ENCODE measurements at regions not wholly inside any gene's neighbourhood (a gene's known extent, or its start where the extent isn't known, plus 50 kb on each side); places are given as distances from the start of the nearest gene placed in this dataset.
"Not testable (repeated sequence)": the region's sequence is repeated elsewhere in the genome, so short reads cannot be mapped to it uniquely, and the experiment has no call there.

GRCh38 chr2:211174631-211175030 lies 618.2 kb downstream of the CPS1 start:
- intact Hi-C loops (cut with DNase I), result no loop called here
- no peak for DNase-seq
- ATAC-seq, result no peak

DNA sequence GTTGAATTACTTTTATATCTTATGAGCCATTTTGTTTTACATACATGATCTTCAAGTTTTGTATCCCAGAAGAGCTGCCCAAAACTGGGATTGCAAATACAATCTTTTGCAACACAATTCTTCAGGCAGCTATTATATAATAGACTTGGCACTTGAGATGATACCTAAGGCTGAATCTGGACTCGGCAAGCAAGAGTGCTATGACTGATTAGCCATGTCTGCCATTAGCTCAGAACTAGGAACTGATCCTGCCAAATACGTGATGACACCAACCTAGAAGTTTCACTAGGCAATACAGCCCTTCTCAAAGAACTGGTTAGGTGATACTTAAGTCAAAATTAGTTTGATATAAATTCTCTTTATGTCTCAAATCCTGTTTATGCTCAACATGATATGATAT lies 619.6 kb downstream of the CPS1 start:
- intact Hi-C loops (cut with DNase I), result no loop called here
- DNase-seq, result no peak
- peak in 1 of 2 donors; percentile 23 for ATAC-seq

- intact Hi-C loops (cut with DNase I), result no loop called here
- DNase-seq (no peak), ATAC-seq (no peak)
These were observed 620.2 kb downstream of the CPS1 start for GRCh38 chr2:211176514-211177141.

GRCh38 chr2:211181626-211182025 lies 625.2 kb downstream of the CPS1 start:
- ATAC-seq (peak in 1 of 2 donors; percentile 82), DNase-seq (no peak)
- intact Hi-C loops (cut with DNase I), result no loop called here

- intact Hi-C loops (cut with DNase I), result no loop called here
- no peak for DNase-seq
- ATAC-seq, result no peak
These were observed 631.2 kb downstream of the CPS1 start for GRCh38 chr2:211187602-211188001.

DNA sequence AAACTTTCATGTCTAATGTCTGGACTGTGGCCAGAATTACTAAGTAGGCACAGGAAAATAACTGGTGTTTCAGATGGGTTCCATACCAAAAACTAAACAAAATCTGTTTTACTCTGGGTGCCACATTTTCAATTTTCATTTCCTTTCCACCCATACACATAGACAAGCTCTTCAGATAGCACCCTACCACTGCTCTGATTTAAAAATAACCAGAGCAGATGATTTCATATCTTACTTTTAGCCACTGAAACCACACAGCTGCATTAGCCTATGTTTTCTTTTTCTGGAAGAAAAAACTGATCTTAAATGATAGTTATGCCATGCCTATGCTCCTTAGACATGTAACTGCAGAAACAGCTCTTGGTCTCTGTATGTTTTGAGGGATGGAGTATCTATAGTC lies 647.6 kb downstream of the CPS1 start:
- no peak for DNase-seq
- intact Hi-C loops (cut with DNase I), result no loop called here
- no peak for ATAC-seq

- DNase-seq, result no peak
- intact Hi-C loops (cut with DNase I), result no loop called here
- ATAC-seq, result no peak
These were observed 648.1 kb downstream of the CPS1 start for GRCh38 chr2:211204456-211204855.

GRCh38 chr2:211204902-211205301 lies 648.5 kb downstream of the CPS1 start:
- intact Hi-C loops (cut with DNase I), result no loop called here
- no peak for DNase-seq
- ATAC-seq, result no peak

- ATAC-seq, result no peak
- no peak for DNase-seq
- intact Hi-C loops (cut with DNase I), result no loop called here
These were observed 649.0 kb downstream of the CPS1 start for GRCh38 chr2:211205358-211205757.

- DNase-seq (no peak), ATAC-seq (no peak)
- intact Hi-C loops (cut with DNase I), result no loop called here
These were observed 649.4 kb downstream of the CPS1 start for GRCh38 chr2:211205836-211206235.

DNA sequence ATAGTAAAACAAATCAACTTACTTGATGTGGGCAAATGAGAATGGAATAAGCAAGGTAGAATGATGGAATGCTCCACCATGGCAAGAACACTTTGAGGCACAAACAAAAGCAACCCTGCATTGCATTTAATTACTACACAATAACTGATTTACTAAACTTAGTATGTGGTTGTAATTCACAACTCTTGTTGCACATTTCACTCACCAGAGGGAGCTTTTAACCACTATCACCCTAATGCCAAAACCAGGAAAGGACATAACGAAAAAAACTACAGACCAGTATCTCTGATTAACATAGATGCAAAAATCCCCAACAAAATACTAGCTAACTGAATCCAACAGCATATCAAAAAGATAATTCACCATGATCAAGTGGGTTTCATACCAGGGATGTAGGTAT lies 659.8 kb downstream of the CPS1 start:
- ATAC-seq, result no peak
- intact Hi-C loops (cut with DNase I), result no loop called here

DNA sequence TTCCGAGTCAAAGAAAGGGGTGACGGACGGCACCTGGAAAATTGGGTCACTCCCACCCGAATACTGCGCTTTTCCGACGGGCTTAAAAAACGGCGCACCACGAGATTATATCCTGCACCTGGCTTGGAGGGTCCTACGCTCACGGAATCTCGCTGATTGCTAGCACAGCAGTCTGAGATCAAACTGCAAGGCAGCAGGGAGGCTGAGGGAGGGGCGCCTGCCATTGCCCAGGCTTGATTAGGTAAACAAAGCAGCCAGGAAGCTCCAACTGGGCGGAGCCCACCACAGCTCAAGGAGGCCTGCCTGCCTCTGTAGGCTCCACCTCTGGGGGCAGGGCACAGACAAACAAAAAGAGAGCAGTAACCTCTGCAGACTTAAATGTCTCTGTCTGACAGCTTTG lies 663.1 kb downstream of the CPS1 start:
- intact Hi-C loops (cut with DNase I); ATAC-seq; DNase-seq: not testable (repeated sequence)

More for the DNA sequence above, 659.8 kb downstream of the CPS1 start:
- no peak for DNase-seq

GRCh38 chr2:211225784-211226183 lies 669.4 kb downstream of the CPS1 start:
- no peak for ATAC-seq
- intact Hi-C loops (cut with DNase I), result no loop called here
- no peak for DNase-seq

- intact Hi-C loops (cut with DNase I), result no loop called here
- DNase-seq (no peak), ATAC-seq (no peak)
These were observed 672.2 kb downstream of the CPS1 start for GRCh38 chr2:211228559-211228958.

DNA sequence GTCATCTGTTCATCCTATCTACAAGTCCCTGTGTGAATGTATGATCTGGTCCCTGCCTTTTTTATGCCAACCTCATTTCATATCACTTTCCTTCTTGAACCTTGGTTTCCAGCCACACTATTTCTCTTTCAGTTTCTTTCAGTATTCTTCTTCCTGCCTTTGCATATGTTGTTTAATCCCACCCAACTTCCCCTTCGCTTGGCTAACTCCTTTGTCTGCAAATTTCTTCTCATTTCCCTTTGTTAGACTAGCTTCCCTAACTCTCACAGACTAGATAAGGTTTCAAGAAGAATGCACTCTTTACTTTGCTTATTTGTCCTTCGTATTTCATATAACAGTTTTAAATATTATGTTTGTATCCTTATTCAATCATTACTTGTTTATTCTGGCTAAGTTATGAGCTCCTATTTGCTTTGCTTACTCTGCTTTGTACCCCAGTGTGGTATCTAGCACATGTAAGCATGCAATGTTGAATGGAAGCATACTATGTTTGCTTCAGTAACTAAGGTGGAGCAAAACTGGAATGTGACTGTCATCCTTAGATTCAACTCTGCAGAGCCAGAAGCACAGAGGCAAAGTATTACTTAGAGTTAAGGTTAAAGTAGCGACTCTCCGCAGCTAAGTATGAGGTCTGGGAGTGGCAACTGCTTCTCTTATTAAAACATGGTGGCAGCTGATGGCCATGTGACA lies 681.3 kb downstream of the CPS1 start:
- DNase-seq (no peak), ATAC-seq (no peak)
- intact Hi-C loops (cut with DNase I), result no loop called here

DNA sequence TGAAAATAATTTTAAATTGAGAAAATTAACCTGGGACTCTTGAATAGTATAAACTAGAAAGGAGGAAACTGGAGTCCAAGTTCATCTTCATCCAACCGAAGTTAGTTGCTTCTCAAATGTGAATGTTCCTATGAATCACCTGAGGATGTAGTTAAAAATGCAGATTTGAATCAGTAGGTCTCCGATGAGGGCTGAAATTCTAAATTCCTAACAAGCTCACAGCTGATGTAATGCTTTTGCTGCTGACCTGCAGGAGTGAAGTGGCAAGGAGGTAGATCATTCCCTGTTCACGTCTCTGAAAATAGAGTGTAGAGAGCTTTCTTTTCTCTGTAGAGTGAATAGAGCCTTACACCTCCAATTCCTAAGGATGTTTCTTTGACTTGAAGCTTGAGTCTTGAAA lies 685.5 kb downstream of the CPS1 start:
- ATAC-seq (no peak), DNase-seq (no peak)
- intact Hi-C loops (cut with DNase I), result no loop called here

DNA sequence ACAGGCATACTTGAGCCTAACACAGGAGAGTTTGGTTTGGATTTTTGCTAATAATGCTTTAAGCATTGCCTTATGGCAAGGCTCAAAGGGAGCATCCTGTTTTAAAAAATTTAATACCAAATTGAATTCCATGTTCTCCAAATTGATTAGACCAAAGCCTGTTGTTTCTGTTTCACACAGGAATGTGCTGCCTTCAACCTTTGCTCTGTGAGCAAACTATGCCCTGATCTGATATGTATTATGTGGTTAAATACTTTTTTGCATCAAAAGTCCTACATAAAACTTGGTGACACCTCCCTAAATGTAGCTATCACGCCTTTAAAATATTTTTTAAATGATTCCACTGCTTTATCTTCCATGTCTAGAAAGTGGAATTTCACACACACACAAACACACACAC lies 691.4 kb downstream of the CPS1 start:
- ATAC-seq (no peak), DNase-seq (no peak)
- intact Hi-C loops (cut with DNase I), result no loop called here

DNA sequence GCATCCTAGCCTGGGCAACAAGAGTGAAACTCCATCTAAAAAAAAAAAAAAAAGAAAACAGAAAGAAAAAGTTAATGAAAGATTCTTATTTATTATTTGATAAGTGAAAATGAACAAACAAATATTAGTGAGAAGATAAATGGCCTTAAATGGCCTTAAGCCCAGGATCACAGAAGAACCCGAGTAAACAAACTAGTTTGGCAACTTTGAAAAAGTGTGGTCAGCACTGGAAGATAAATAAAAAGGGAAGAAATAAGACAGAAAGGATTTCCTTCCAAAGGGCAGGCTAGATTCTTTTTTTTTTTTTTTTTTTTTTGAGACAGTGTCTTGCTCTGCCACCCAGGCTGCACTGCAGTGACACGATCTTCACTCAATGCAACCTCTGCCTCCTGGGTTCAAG lies 692.4 kb downstream of the CPS1 start:
- DNase-seq (no peak), ATAC-seq (no peak)
- intact Hi-C loops (cut with DNase I), result no loop called here

- ATAC-seq, result no peak
- DNase-seq, result no peak
- intact Hi-C loops (cut with DNase I), result no loop called here
These were observed 694.6 kb downstream of the CPS1 start for GRCh38 chr2:211251016-211251415.

- intact Hi-C loops (cut with DNase I), result no loop called here
These were observed 702.4 kb downstream of the CPS1 start for GRCh38 chr2:211258646-211259335.

More at GRCh38 chr2:211258646-211259335, 702.4 kb downstream of the CPS1 start:
- ATAC-seq, result no peak
- DNase-seq, result no peak
